Lung microvascular endothelial cell (primary cell): ENCODE measurements at regions not wholly inside any gene's neighbourhood (a gene's known extent, or its start where the extent isn't known, plus 50 kb on each side); places are given as distances from the start of the nearest gene placed in this dataset.
"Not testable (repeated sequence)": the region's sequence is repeated elsewhere in the genome, so short reads cannot be mapped to it uniquely, and the experiment has no call there.

Source experiments
- DNase-seq, 2 donors: peaks; one replicate each; pipeline versions ENCODE4 v3.0.0 to v3.0.0-alpha.2; 2010; ENCODE audit warnings: low read depth in 2 of 2

- no peak for DNase-seq
Observed at GRCh38 chr16:25637236-25637635, 54.5 kb upstream of the HS3ST4 start.

- DNase-seq: no peak
Observed at GRCh38 chr16:25636662-25637061, 55.1 kb upstream of the HS3ST4 start.

- DNase-seq: no peak
Observed at GRCh38 chr16:25635454-25635853, 56.3 kb upstream of the HS3ST4 start.

GRCh38 chr16:25633549-25633948 lies 58.2 kb upstream of the HS3ST4 start:
- no peak for DNase-seq

- no peak for DNase-seq
Observed at GRCh38 chr16:25628766-25629165, 63.0 kb upstream of the HS3ST4 start.

- DNase-seq: no peak
Observed at GRCh38 chr16:25627641-25628040, 64.1 kb upstream of the HS3ST4 start.

- DNase-seq: no peak
Observed at GRCh38 chr16:25626172-25626571, 65.6 kb upstream of the HS3ST4 start.

GRCh38 chr16:25625620-25626019 lies 66.1 kb upstream of the HS3ST4 start:
- no peak for DNase-seq

GRCh38 chr16:25614716-25615265 lies 77.0 kb upstream of the HS3ST4 start:
- DNase-seq: no peak

- DNase-seq: no peak
Observed at GRCh38 chr16:25613931-25614330, 77.8 kb upstream of the HS3ST4 start.

GRCh38 chr16:25608002-25608401 lies 83.8 kb upstream of the HS3ST4 start:
- DNase-seq: no peak

- no peak for DNase-seq
Observed at GRCh38 chr16:25606069-25606468, 85.7 kb upstream of the HS3ST4 start.

- DNase-seq: no peak
Observed at GRCh38 chr16:25605381-25605780, 86.4 kb upstream of the HS3ST4 start.

GRCh38 chr16:25601306-25601705 lies 90.5 kb upstream of the HS3ST4 start:
- not testable (repeated sequence) for DNase-seq

GRCh38 chr16:25596194-25596593 lies 95.6 kb upstream of the HS3ST4 start:
- no peak for DNase-seq

- no peak for DNase-seq
Observed at GRCh38 chr16:25593260-25593659, 98.5 kb upstream of the HS3ST4 start.

- DNase-seq: no peak
Observed at GRCh38 chr16:25587783-25588182, 104.0 kb upstream of the HS3ST4 start.

GRCh38 chr16:25586826-25587225 lies 104.9 kb upstream of the HS3ST4 start:
- DNase-seq: no peak

- DNase-seq: no peak
Observed at GRCh38 chr16:25585526-25585925, 106.2 kb upstream of the HS3ST4 start.

GRCh38 chr16:25580041-25580440 lies 111.7 kb upstream of the HS3ST4 start:
- DNase-seq: no peak

- DNase-seq: no peak
Observed at GRCh38 chr16:25575363-25575762, 116.4 kb upstream of the HS3ST4 start.

GRCh38 chr16:25571712-25572111 lies 120.0 kb upstream of the HS3ST4 start:
- no peak for DNase-seq

- no peak for DNase-seq
Observed at GRCh38 chr16:25570131-25570530, 121.6 kb upstream of the HS3ST4 start.

GRCh38 chr16:25568991-25569390 lies 122.8 kb upstream of the HS3ST4 start:
- no peak for DNase-seq
